ENCODE measurements at regions not wholly inside any gene's neighbourhood (a gene's known extent, or its start where the extent isn't known, plus 50 kb on each side); places are given as distances from the start of the nearest gene placed in this dataset.

- in situ Hi-C loops (cut with MboI; ENCODE audit: low pct_unique_long_range_greater_than_20kb, low sequenced_read_pairs) = no loop called here
Observed at GRCh38 chr7:36019538-36019937, 133.5 kb upstream of the EEPD1 start.

GRCh38 chr7:36019980-36020379 is 133.1 kb upstream of the EEPD1 start:
- in situ Hi-C loops (cut with MboI; ENCODE audit: low pct_unique_long_range_greater_than_20kb, low sequenced_read_pairs) = no loop called here

More at GRCh38 chr7:36019538-36019937, 133.5 kb upstream of the EEPD1 start:
- DNase-seq = no peak

GRCh38 chr7:36021367-36021766 is 131.7 kb upstream of the EEPD1 start:
- in situ Hi-C loops (cut with MboI; ENCODE audit: low pct_unique_long_range_greater_than_20kb, low sequenced_read_pairs) = no loop called here
- peak; percentile 16 for DNase-seq

More at GRCh38 chr7:36019980-36020379, 133.1 kb upstream of the EEPD1 start:
- DNase-seq = no peak

- DNase-seq = no peak
- in situ Hi-C loops (cut with MboI; ENCODE audit: low pct_unique_long_range_greater_than_20kb, low sequenced_read_pairs) = no loop called here
Observed at GRCh38 chr7:36021917-36022550, 131.0 kb upstream of the EEPD1 start.

GRCh38 chr7:36023033-36023560 is 130.0 kb upstream of the EEPD1 start:
- in situ Hi-C loops (cut with MboI; ENCODE audit: low pct_unique_long_range_greater_than_20kb, low sequenced_read_pairs) = no loop called here
- DNase-seq = no peak

GRCh38 chr7:36025190-36025589 is 127.9 kb upstream of the EEPD1 start:
- in situ Hi-C loops (cut with MboI; ENCODE audit: low pct_unique_long_range_greater_than_20kb, low sequenced_read_pairs) = no loop called here

GRCh38 chr7:36029311-36029710 is 123.7 kb upstream of the EEPD1 start:
- in situ Hi-C loops (cut with MboI; ENCODE audit: low pct_unique_long_range_greater_than_20kb, low sequenced_read_pairs) = no loop called here

More at GRCh38 chr7:36025190-36025589, 127.9 kb upstream of the EEPD1 start:
- DNase-seq = no peak

GRCh38 chr7:36029853-36030515 is 123.1 kb upstream of the EEPD1 start:
- in situ Hi-C loops (cut with MboI; ENCODE audit: low pct_unique_long_range_greater_than_20kb, low sequenced_read_pairs) = no loop called here
- no peak for DNase-seq

More at GRCh38 chr7:36029311-36029710, 123.7 kb upstream of the EEPD1 start:
- no peak for DNase-seq

GRCh38 chr7:36032361-36032818 is 120.7 kb upstream of the EEPD1 start:
- in situ Hi-C loops (cut with MboI; ENCODE audit: low pct_unique_long_range_greater_than_20kb, low sequenced_read_pairs) = no loop called here
- DNase-seq = no peak

GRCh38 chr7:36034020-36034419 is 119.0 kb upstream of the EEPD1 start:
- in situ Hi-C loops (cut with MboI; ENCODE audit: low pct_unique_long_range_greater_than_20kb, low sequenced_read_pairs) = no loop called here
- no peak for DNase-seq

- in situ Hi-C loops (cut with MboI; ENCODE audit: low pct_unique_long_range_greater_than_20kb, low sequenced_read_pairs) = no loop called here
- no peak for DNase-seq
Observed at GRCh38 chr7:36035186-36035585, 117.9 kb upstream of the EEPD1 start.

GRCh38 chr7:36036590-36036989 is 116.5 kb upstream of the EEPD1 start:
- DNase-seq = no peak
- in situ Hi-C loops (cut with MboI; ENCODE audit: low pct_unique_long_range_greater_than_20kb, low sequenced_read_pairs) = no loop called here

GRCh38 chr7:36037121-36037662 is 115.9 kb upstream of the EEPD1 start:
- DNase-seq = peak; percentile 81
- in situ Hi-C loops (cut with MboI; ENCODE audit: low pct_unique_long_range_greater_than_20kb, low sequenced_read_pairs) = no loop called here

GRCh38 chr7:36038063-36038721 is 114.9 kb upstream of the EEPD1 start:
- in situ Hi-C loops (cut with MboI; ENCODE audit: low pct_unique_long_range_greater_than_20kb, low sequenced_read_pairs) = no loop called here
- no peak for DNase-seq

- no peak for DNase-seq
- in situ Hi-C loops (cut with MboI; ENCODE audit: low pct_unique_long_range_greater_than_20kb, low sequenced_read_pairs) = no loop called here
Observed at GRCh38 chr7:36039243-36039642, 113.8 kb upstream of the EEPD1 start.

- in situ Hi-C loops (cut with MboI; ENCODE audit: low pct_unique_long_range_greater_than_20kb, low sequenced_read_pairs) = no loop called here
- DNase-seq = no peak
Observed at GRCh38 chr7:36039671-36040070, 113.4 kb upstream of the EEPD1 start.

- in situ Hi-C loops (cut with MboI; ENCODE audit: low pct_unique_long_range_greater_than_20kb, low sequenced_read_pairs) = no loop called here
Observed at GRCh38 chr7:36040679-36041078, 112.4 kb upstream of the EEPD1 start.

GRCh38 chr7:36044101-36044892 is 108.8 kb upstream of the EEPD1 start:
- no peak for DNase-seq
- in situ Hi-C loops (cut with MboI; ENCODE audit: low pct_unique_long_range_greater_than_20kb, low sequenced_read_pairs) = no loop called here

More at GRCh38 chr7:36040679-36041078, 112.4 kb upstream of the EEPD1 start:
- DNase-seq = no peak

GRCh38 chr7:36045326-36045725 is 107.7 kb upstream of the EEPD1 start:
- DNase-seq = no peak
- in situ Hi-C loops (cut with MboI; ENCODE audit: low pct_unique_long_range_greater_than_20kb, low sequenced_read_pairs) = no loop called here
